Adrenal gland (tissue), 9 donors: ENCODE measurements at regions not wholly inside any gene's neighbourhood (a gene's known extent, or its start where the extent isn't known, plus 50 kb on each side); places are given as distances from the start of the nearest gene placed in this dataset.

Experiments
- DNase-seq, 7 donors: peaks; one replicate each; pipeline ENCODE4 v3.0.0-alpha.2; 2019 to 2020
- H3K27ac ChIP-seq, 5 donors: fragments of 200-600 bp; sonication (generic) in 4 of 5; 1 replicate in 3 of 5; 2 replicates in 2 of 5; pipeline versions ENCODE4 v1.5.1 to v1.8.0; 2016 to 2020; ENCODE audit warnings: mild to moderate bottlenecking in 1 of 5
- H3K27me3 ChIP-seq: fragments of 200-600 bp; 2 replicates; pipeline ENCODE4 v1.8.0; 2021
- H3K36me3 ChIP-seq, 2 donors: fragments of 200-600 bp; replicated peaks in 1 of 2; 1 replicate in 1 of 2; 2 replicates in 1 of 2; pipeline versions ENCODE4 v1.5.1 to v1.8.0; 2018 to 2022
- H3K4me1 ChIP-seq, 2 donors: fragments of 200-600 bp; replicated peaks in 1 of 2; 1 replicate in 1 of 2; 2 replicates in 1 of 2; pipeline versions ENCODE4 v1.5.1 to v1.8.0; 2018 to 2021
- H3K4me3 ChIP-seq, 4 donors: fragments of 200-600 bp; sonication (generic) in 3 of 4; one replicate each; pipeline ENCODE4 v1.5.1; 2016 to 2018
- H3K9me3 ChIP-seq, 3 donors: fragments of 200-600 bp; sonication (generic) in 1 of 3; replicated peaks in 1 of 3; 1 replicate in 2 of 3; 2 replicates in 1 of 3; pipeline versions ENCODE4 v1.5.1 to v1.8.0; 2016 to 2021
- POLR2A ChIP-seq, 2 donors: fragments of 450-650 bp; IDR thresholded peaks; one replicate each; pipeline ENCODE4 v1.6.1; 2017; ENCODE audit warnings: antibody characterized with exemption in 2 of 2, mild to moderate bottlenecking in 2 of 2, moderate library complexity in 1 of 2
- WGBS, 4 donors: extraction: QIAGEN DNeasy Blood & Tissue Kit in 2 of 4; methylation state at CpG; one replicate each; pipeline versions ENCODE4 v1.1.5 to v1.1.7; 2013 to 2017; 5-methylcytosine and 5-hydroxymethylcytosine counted together
- intact Hi-C, 2 donors: fragments of 100-400 bp; cut with DNase I; formaldehyde crosslinking; loops; one replicate each; pipeline versions ENCODE4 v1.14.1 to v1.15.0; 2022 to 2023
- TF ChIP-seq, protein P1 (sequence below), 6 experiments: fragments of 450-650 bp in 4 of 6; fragments of 200-600 bp in 2 of 6; sonication (generic) in 1 of 6; IDR thresholded peaks; 1 replicate in 5 of 6; 2 replicates in 1 of 6; pipeline versions ENCODE4 v1.5.1 to v1.8.0; 2016 to 2021; ENCODE audit warnings: antibody characterized with exemption in 6 of 6, mild to moderate bottlenecking in 2 of 6, moderate library complexity in 1 of 6
- donor health status: healthy with polysubstance abuse.
- donor health status: Bipolar disorder and iron deficiency.
- donor health status: DM: yes; HTN: yes; CAD: no.
- donor health status: DM: no; HTN: no; CAD: no.
- donor health status: DM: no; HTN: no; CAD: no.

GRCh38 chr9:87379300-87379699 is 118.4 kb upstream of the DAPK1 start:
- Histone ChIP-seq H3K36me3 (no peaks in the 10 kb centered on the region), H3K4me3 (no peak overlapping the region), H3K27ac (no peak overlapping the region), H3K4me1 (no peaks in the 10 kb centered on the region), H3K27me3 (no peaks in the 10 kb centered on the region), H3K9me3 (no peaks in the 10 kb centered on the region)
- WGBS, 4 donors = 60 to 77% (median 67%) methylated on average over 6 of the region's 6 CpGs
- DNase-seq = no peak
- no peak for TF ChIP-seq POLR2A (IDR thresholded peaks at IDR 0.05)
- TF ChIP-seq, protein P1, sequence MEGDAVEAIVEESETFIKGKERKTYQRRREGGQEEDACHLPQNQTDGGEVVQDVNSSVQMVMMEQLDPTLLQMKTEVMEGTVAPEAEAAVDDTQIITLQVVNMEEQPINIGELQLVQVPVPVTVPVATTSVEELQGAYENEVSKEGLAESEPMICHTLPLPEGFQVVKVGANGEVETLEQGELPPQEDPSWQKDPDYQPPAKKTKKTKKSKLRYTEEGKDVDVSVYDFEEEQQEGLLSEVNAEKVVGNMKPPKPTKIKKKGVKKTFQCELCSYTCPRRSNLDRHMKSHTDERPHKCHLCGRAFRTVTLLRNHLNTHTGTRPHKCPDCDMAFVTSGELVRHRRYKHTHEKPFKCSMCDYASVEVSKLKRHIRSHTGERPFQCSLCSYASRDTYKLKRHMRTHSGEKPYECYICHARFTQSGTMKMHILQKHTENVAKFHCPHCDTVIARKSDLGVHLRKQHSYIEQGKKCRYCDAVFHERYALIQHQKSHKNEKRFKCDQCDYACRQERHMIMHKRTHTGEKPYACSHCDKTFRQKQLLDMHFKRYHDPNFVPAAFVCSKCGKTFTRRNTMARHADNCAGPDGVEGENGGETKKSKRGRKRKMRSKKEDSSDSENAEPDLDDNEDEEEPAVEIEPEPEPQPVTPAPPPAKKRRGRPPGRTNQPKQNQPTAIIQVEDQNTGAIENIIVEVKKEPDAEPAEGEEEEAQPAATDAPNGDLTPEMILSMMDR (IDR thresholded peaks at IDR 0.05) = no peak
- intact Hi-C loops = no loop called here

GRCh38 chr9:87381050-87381711 is 116.5 kb upstream of the DAPK1 start:
- 58 to 75% (median 74%) methylated on average over 4 of the region's 4 CpGs for WGBS, 4 donors
- intact Hi-C loops = no loop called here
- Histone ChIP-seq H3K4me3 (no peak overlapping the region), H3K9me3 (no peaks in the 10 kb centered on the region), H3K36me3 (no peaks in the 10 kb centered on the region), H3K27me3 (no peaks in the 10 kb centered on the region), H3K4me1 (no peaks in the 10 kb centered on the region), H3K27ac (no peak overlapping the region)
- DNase-seq = no peak
- TF ChIP-seq POLR2A (IDR thresholded peaks at IDR 0.05) = no peak
- TF ChIP-seq, protein P1 (IDR thresholded peaks at IDR 0.05) = no peak

DNA sequence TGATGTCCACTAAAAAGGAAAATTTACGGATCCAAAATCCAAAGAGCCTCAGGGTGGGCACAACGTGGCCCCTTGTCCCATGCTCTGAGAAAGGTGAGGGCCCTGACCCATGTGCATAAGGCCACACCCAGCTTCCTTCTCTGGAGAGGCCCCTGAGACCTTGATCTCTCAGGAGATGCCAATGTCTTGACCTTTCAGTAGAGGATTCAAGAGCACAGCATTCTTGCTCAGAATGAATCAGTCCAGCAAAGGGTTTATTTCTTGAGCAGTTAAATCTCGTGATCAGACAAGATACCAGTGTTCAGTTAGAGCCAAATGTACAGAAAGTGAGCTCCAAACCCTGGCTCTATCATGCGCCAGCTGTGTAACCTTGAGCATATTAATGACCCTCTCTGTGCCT is 115.9 kb upstream of the DAPK1 start:
- 55 to 58% (median 55%) methylated on average over 4 of the region's 4 CpGs for WGBS, 4 donors
- Histone ChIP-seq H3K27me3 (no peaks in the 10 kb centered on the region), H3K27ac (no peak overlapping the region), H3K9me3 (no peaks in the 10 kb centered on the region), H3K4me1 (no peaks in the 10 kb centered on the region), H3K4me3 (no peak overlapping the region), H3K36me3 (no peaks in the 10 kb centered on the region)
- no peak for TF ChIP-seq POLR2A (IDR thresholded peaks at IDR 0.05)
- intact Hi-C loops = no loop called here
- no peak for DNase-seq

GRCh38 chr9:87382900-87383299 is 114.8 kb upstream of the DAPK1 start:
- 58 to 75% (median 65%) methylated on average over 9 of the region's 9 CpGs for WGBS, 4 donors
- TF ChIP-seq POLR2A (IDR thresholded peaks at IDR 0.05) = no peak
- no peaks in the 10 kb centered on the region for H3K27me3 ChIP-seq
- no peaks in the 10 kb centered on the region for H3K9me3 ChIP-seq
- no peaks in the 10 kb centered on the region for H3K36me3 ChIP-seq
- H3K4me1 ChIP-seq = no peaks in the 10 kb centered on the region
- intact Hi-C loops = no loop called here
- peak in 2 of 7 donors; percentile 11 to 54 for DNase-seq
- H3K27ac ChIP-seq = no peak overlapping the region
- no peak overlapping the region for H3K4me3 ChIP-seq

GRCh38 chr9:87383344-87384150 is 114.1 kb upstream of the DAPK1 start:
- H3K4me1 ChIP-seq = no peaks in the 10 kb centered on the region
- no peak overlapping the region for H3K4me3 ChIP-seq
- intact Hi-C loops = no loop called here
- H3K9me3 ChIP-seq = no peaks in the 10 kb centered on the region
- no peak for DNase-seq
- TF ChIP-seq POLR2A (IDR thresholded peaks at IDR 0.05) = no peak
- TF ChIP-seq, protein P1 (IDR thresholded peaks at IDR 0.05) = no peak
- H3K36me3 ChIP-seq = no peaks in the 10 kb centered on the region
- no peaks in the 10 kb centered on the region for H3K27me3 ChIP-seq
- H3K27ac ChIP-seq = no peak overlapping the region
- 78 to 85% (median 81%) methylated on average over 7 of the region's 7 CpGs for WGBS, 4 donors
